Fibroblast of mammary gland (primary cell): ENCODE measurements at regions not wholly inside any gene's neighbourhood (a gene's known extent, or its start where the extent isn't known, plus 50 kb on each side); places are given as distances from the start of the nearest gene placed in this dataset.

Experiments used
- DNase-seq: peaks from one replicate; pipeline ENCODE4 v3.0.0-alpha.2; 2010; ENCODE audit warnings: low read depth
- H3K4me3 ChIP-seq: 2 replicates; pipeline ENCODE4 v1.5.1; 2011; ENCODE audit warnings: low read depth, mild to moderate bottlenecking, low read length, moderate library complexity; ENCODE audit not compliant: control insufficient read depth
- CTCF ChIP-seq: conservative IDR thresholded peaks from 2 replicates; pipeline ENCODE4 v1.5.1; 2011; ENCODE audit warnings: low read depth, low read length, inconsistent platforms; ENCODE audit not compliant: control insufficient read depth, insufficient read depth

GRCh38 chr20:24868959-24869358, 80.1 kb upstream of the CST7 start:
- TF ChIP-seq CTCF: no peak
- no peak for DNase-seq
- H3K4me3 ChIP-seq: no peak overlapping the region

- H3K4me3 ChIP-seq: no peak overlapping the region
- TF ChIP-seq CTCF: no peak
- no peak for DNase-seq
These were observed 79.0 kb upstream of the CST7 start for GRCh38 chr20:24870057-24870456.

GRCh38 chr20:24870881-24871280, 78.2 kb upstream of the CST7 start:
- DNase-seq: no peak
- no peak overlapping the region for H3K4me3 ChIP-seq
- no peak for TF ChIP-seq CTCF

GRCh38 chr20:24871480-24872213, 77.4 kb upstream of the CST7 start:
- H3K4me3 ChIP-seq: no peak overlapping the region
- no peak for DNase-seq
- no peak for TF ChIP-seq CTCF

GRCh38 chr20:24872291-24873024, 76.6 kb upstream of the CST7 start:
- TF ChIP-seq CTCF: no peak
- DNase-seq: no peak
- H3K4me3 ChIP-seq: no peak overlapping the region

GRCh38 chr20:24873025-24873620, 75.9 kb upstream of the CST7 start:
- no peak overlapping the region for H3K4me3 ChIP-seq
- DNase-seq: no peak
- TF ChIP-seq CTCF: no peak
